BE2C (cell line): ENCODE measurements at regions not wholly inside any gene's neighbourhood (a gene's known extent, or its start where the extent isn't known, plus 50 kb on each side); places are given as distances from the start of the nearest gene placed in this dataset.
"Not testable (repeated sequence)": the region's sequence is repeated elsewhere in the genome, so short reads cannot be mapped to it uniquely, and the experiment has no call there.

Experiments
- DNase-seq: peaks from one replicate; pipeline ENCODE4 v3.0.0-alpha.2; 2020
- H3K27me3 ChIP-seq: fragments of 250-450 bp; sonication (Bioruptor Pico); 2 replicates; pipeline ENCODE4 v1.5.1; 2020; ENCODE audit warnings: mild to moderate bottlenecking
- H3K36me3 ChIP-seq: fragments of 250-450 bp; sonication (Bioruptor Pico); 2 replicates; pipeline ENCODE4 v1.5.1; 2020; ENCODE audit warnings: mild to moderate bottlenecking
- H3K4me1 ChIP-seq: fragments of 250-450 bp; sonication (Bioruptor Pico); 2 replicates; pipeline ENCODE4 v1.5.1; 2020
- H3K4me3 ChIP-seq: 2 replicates; pipeline ENCODE4 v1.5.1; 2011; ENCODE audit warnings: low read depth, low read length
- H3K9me3 ChIP-seq: fragments of 250-450 bp; sonication (Bioruptor Pico); 2 replicates; pipeline ENCODE4 v1.5.1; 2020
- TF ChIP-seq, protein P1 (sequence below): IDR thresholded peaks from 2 replicates; pipeline ENCODE4 v1.5.1; 2012; ENCODE audit warnings: mild to moderate bottlenecking, low read depth, low read length

GRCh38 chr3:102036017-102036416, 186.7 kb downstream of the NFKBIZ start:
- TF ChIP-seq, protein P1, sequence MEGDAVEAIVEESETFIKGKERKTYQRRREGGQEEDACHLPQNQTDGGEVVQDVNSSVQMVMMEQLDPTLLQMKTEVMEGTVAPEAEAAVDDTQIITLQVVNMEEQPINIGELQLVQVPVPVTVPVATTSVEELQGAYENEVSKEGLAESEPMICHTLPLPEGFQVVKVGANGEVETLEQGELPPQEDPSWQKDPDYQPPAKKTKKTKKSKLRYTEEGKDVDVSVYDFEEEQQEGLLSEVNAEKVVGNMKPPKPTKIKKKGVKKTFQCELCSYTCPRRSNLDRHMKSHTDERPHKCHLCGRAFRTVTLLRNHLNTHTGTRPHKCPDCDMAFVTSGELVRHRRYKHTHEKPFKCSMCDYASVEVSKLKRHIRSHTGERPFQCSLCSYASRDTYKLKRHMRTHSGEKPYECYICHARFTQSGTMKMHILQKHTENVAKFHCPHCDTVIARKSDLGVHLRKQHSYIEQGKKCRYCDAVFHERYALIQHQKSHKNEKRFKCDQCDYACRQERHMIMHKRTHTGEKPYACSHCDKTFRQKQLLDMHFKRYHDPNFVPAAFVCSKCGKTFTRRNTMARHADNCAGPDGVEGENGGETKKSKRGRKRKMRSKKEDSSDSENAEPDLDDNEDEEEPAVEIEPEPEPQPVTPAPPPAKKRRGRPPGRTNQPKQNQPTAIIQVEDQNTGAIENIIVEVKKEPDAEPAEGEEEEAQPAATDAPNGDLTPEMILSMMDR, result no peak
- DNase-seq, result no peak
- no peaks in the 10 kb centered on the region for H3K4me1 ChIP-seq

GRCh38 chr3:102036472-102036871, 187.2 kb downstream of the NFKBIZ start:
- DNase-seq, result no peak
- TF ChIP-seq, protein P1, result no peak
- Histone ChIP-seq H3K27me3 (no peaks in the 10 kb centered on the region), H3K9me3 (no peaks in the 10 kb centered on the region), H3K36me3 (no peaks in the 10 kb centered on the region), H3K4me1 (no peaks in the 10 kb centered on the region), H3K4me3 (no peak overlapping the region)

More at GRCh38 chr3:102036017-102036416, 186.7 kb downstream of the NFKBIZ start:
- Histone ChIP-seq H3K36me3 (no peaks in the 10 kb centered on the region), H3K27me3 (no peaks in the 10 kb centered on the region), H3K9me3 (no peaks in the 10 kb centered on the region), H3K4me3 (no peak overlapping the region)

DNA sequence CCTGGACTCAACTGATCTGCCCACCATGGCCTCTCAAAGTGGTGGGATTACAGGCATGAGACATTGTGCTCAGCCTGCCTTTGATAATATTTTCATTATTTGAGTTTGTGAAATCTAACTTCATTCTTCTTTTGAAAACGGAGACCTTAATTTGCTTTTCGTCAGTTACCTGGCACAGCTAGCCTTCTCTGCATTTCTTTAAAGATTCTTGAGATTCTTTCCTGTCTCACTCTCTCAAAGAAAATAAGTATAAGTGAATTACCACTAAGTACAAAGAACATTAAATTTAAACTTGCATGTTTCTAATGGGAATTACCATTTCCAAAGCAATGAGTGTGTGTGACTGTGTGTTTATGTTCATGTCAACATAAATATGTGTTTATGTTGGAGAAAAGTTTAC, 187.9 kb downstream of the NFKBIZ start:
- no peaks in the 10 kb centered on the region for H3K36me3 ChIP-seq
- no peaks in the 10 kb centered on the region for H3K4me1 ChIP-seq
- H3K27me3 ChIP-seq, result no peaks in the 10 kb centered on the region
- H3K9me3 ChIP-seq, result no peaks in the 10 kb centered on the region
- no peak for DNase-seq
- no peak overlapping the region for H3K4me3 ChIP-seq
- TF ChIP-seq, protein P1, result no peak

DNA sequence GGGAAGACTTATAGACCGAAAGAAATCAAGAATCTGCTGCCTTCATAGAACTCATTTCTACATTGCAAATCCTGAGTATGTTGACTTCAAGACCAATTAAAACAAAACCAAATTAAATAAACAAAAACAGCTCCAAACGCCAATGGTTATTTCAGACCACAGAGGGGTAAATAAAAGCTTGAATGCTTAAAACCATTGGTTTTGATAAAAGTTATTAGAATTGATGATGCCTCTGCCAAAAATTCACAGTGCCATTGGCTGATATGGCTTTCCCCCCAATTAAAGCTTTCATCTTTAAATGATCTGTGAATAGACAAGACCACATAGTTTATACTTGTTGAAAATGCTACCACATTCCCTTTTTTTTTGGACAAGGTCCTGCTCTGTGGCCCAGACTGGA, 188.5 kb downstream of the NFKBIZ start:
- no peaks in the 10 kb centered on the region for H3K9me3 ChIP-seq
- no peaks in the 10 kb centered on the region for H3K27me3 ChIP-seq
- no peak overlapping the region for H3K4me3 ChIP-seq
- no peaks in the 10 kb centered on the region for H3K4me1 ChIP-seq
- DNase-seq, result no peak
- H3K36me3 ChIP-seq, result no peaks in the 10 kb centered on the region
- TF ChIP-seq, protein P1, result no peak

GRCh38 chr3:102038477-102039142, 189.3 kb downstream of the NFKBIZ start:
- no peaks in the 10 kb centered on the region for H3K36me3 ChIP-seq
- H3K27me3 ChIP-seq, result no peaks in the 10 kb centered on the region
- no peaks in the 10 kb centered on the region for H3K9me3 ChIP-seq
- no peaks in the 10 kb centered on the region for H3K4me1 ChIP-seq
- TF ChIP-seq, protein P1, result no peak
- H3K4me3 ChIP-seq, result no peak overlapping the region
- DNase-seq, result no peak

DNA sequence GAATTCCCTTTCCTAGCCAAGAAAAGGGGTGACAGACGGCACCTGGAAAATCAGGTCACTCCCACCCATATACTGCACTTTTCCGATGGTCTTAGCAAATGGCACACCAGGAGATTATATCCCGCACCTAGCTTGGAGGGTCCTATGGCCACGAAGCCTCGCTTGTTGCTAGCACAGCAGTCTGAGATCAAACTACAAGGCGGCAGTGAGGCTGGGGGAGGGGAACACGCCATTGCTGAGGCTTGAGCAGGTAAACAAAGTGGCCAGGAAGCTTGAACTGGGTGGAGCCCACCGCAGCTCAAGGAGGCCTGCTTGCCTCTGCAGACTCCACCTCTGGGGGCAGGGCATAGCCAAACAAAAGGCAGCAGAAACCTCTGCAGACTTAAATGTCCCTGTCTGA, 190.8 kb downstream of the NFKBIZ start:
- not testable (repeated sequence) for DNase-seq, H3K4me1 ChIP-seq, H3K4me3 ChIP-seq, H3K27me3 ChIP-seq, H3K9me3 ChIP-seq, H3K36me3 ChIP-seq
